SK-N-MC (cell line): ENCODE measurements at regions not wholly inside any gene's neighbourhood (a gene's known extent, or its start where the extent isn't known, plus 50 kb on each side); places are given as distances from the start of the nearest gene placed in this dataset.

Experiments used
- EZH2 ChIP-seq: fragments of 200-600 bp; sonication (generic); IDR thresholded peaks from one replicate; pipeline ENCODE4 v1.6.1; 2017; ENCODE audit warnings: antibody characterized with exemption
- FOXP2 ChIP-seq: optimal IDR thresholded peaks from 2 replicates; pipeline ENCODE3; 2011; ENCODE audit warnings: mild to moderate bottlenecking, moderate library complexity; ENCODE audit not compliant: insufficient read depth; ENCODE audit errors: extremely low read length, control extremely low read depth
- POLR2AphosphoS5 ChIP-seq: IDR thresholded peaks from 2 replicates; pipeline ENCODE4 v1.6.1; 2012; ENCODE audit warnings: mild to moderate bottlenecking, low read depth, low read length, borderline replicate concordance

- no peak for TF ChIP-seq POLR2AphosphoS5
- TF ChIP-seq EZH2 = no peak
- TF ChIP-seq FOXP2 = no peak
These were observed 254.9 kb upstream of the SHH start for GRCh38 chr7:156067156-156067555.
